Dedifferentiated amniotic fluid mesenchymal stem cell (primary cell): ENCODE measurements at regions not wholly inside any gene's neighbourhood (a gene's known extent, or its start where the extent isn't known, plus 50 kb on each side); places are given as distances from the start of the nearest gene placed in this dataset.

Source experiments
- DNase-seq: peaks from one replicate; pipeline ENCODE4 v3.0.0-alpha.2; 2016; ENCODE audit errors: extremely low spot score

DNA sequence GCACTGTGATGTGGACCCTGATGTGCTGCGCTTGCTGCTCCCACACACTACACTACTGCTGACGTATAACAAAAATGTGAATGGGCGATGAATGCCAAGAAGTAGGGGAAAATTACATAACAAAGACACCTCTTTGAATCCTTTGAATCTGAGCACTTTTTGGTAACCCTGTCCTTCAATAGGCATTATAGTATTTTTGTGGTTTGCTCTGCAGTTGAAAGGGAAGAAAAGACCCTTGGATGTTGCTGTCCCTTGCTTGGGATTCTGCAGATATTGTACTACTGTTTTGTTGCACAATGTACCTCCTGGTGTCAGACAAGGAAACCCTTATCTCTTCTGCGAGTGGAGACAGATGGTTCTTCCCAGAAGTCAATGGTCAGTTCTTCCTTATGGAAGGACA, 124.8 kb upstream of the UBE3A start:
- DNase-seq, result no peak

DNA sequence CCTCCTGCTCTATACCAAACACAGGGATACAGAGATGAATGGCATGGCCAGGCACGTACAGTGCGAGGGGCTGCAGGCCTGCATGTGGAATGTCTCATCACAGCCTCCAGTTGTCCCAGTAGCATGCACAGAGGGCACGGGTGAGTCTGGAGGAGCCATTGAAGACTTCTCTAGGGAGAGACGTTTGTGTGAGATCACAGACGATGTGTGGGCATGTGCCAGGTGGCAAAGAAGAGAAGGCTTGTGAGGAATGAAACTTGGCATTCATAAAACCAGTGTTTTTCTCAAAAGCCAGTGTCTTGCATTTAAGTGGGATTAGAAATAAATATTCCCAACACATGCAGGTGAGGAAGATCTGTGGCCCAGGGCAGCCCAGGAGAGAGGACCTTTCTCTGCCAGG, 119.1 kb upstream of the UBE3A start:
- no peak for DNase-seq

DNA sequence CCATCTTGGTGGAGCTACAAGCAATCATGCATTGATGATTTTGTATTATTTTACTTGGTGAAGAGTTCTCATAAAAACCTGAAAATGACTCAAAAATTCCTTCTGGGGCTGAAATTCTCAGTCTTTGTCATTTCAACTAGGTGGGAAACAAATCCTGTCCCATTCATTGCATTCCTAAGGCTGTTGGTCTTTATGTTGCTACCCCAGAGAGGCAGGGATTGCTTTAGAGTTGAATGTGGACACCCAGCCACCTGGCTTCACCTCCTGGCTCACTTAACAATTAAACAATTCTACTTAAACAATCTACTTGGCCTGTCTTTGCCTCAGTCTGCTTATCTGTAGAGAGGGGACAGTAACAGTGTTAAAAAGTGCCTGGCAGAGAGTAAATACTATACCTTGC, 117.3 kb upstream of the UBE3A start:
- no peak for DNase-seq

DNA sequence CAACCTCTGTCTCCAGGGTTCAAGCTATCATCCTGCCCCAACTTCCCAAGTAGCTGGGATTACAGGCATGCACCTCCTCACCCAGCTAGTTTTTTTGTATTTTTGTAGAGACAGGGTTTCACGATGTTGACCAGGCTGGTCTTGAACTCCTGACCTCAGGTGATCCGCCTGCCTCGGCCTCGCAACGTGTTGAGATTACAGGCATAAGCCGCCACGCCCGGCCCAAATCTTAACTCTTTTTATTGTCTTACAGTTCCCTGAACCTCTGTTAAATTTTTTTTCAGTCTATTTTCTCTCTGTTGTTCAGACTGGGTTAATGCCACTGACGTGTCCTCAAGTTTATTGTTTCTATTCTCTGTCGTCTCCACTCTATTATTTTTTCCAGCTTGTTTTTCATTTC, 115.8 kb upstream of the UBE3A start:
- DNase-seq, result no peak

DNA sequence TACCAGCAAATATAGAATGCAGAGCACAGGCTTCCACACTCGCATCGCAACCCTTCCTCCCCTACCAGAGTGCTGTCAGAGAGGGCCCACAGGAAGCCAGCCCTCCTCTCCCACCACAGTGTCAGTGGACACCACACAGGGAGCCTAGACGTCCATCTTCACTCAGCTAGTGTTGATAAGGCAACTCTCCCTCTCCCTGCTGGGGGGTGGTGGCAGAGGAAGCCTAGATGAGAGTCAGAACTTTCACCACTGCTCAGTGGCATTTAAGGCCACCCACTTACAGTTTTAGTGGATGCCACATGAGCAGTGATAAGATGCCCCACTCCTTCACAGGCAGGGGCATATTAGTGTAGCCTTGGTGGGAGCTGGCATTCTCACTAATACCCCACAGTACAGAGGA, 109.8 kb upstream of the UBE3A start:
- DNase-seq, result no peak

DNA sequence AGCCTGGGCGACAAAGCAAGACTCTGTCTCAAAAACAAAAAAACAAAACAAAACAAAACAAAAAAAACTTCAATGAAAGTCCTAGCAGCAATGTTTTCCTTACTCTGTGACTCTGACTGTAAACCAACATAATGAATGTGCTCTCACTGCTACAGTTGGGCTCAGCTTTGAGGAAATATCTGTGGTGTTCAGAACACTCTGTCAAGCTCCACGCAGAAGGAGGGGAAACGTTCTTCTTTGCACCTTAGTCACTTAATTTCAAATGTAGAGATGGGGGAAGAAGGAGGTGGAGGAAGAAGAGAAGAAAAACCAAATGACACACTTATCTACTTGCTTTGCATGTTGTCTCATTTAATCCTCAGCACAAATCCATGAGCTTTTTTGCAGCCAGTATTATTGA, 107.1 kb upstream of the UBE3A start:
- no peak for DNase-seq

DNA sequence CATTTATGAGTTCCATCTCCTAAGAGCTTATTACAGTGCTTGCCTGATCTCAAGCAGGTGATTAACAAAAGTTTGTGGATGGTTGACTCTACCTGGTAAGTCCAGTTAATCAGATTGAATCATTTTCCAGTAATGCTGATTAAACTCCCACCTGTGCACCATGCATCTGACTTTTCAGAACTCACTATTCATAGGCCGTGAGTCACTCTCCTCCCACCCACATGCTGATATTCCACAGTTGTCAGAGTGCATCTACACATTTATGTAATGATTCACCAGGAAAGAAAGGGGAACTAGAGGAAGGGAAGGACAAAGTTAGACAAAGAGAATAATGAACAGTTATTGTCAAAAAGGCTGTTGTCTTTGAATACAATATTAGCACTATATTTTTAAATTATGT, 106.2 kb upstream of the UBE3A start:
- no peak for DNase-seq

DNA sequence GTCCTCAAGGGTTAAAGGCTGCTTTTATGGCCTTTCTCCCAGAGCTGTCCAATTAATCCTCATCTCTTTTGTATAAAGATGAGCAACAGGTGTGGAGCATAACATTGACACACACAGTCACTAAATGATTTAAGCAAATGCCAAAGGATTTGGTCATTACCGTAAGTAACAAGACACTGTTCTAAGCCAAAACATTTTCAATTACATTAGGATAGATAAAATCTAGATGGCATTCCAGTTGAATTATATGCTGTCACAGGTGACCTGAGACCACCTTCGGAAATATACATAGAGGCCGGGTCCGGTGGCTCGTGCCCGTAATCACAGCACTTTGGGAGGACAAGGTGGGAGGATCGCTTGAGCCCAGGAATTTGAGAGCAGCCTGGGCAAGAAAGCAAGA, 105.3 kb upstream of the UBE3A start:
- DNase-seq, result no peak

DNA sequence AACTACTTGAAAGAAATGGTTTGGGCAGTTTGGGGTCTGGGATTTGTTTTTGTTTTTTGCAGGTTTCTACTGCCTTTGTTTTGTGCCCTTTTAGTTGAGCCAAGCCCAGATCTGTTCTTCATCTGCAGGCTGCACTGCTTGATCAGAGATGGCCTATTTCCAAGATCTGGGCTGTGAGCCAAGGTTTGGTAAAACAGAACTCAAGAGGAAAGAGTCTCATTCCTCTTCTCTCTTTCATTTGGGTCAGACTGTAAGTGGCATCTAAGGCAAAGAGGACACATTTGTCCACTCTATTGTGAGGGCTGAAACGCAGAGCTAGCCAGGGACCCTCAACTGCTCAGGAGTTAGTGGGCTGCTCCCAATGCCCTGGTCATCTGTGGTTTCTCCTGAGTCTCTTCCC, 104.4 kb upstream of the UBE3A start:
- DNase-seq, result peak; percentile 59

DNA sequence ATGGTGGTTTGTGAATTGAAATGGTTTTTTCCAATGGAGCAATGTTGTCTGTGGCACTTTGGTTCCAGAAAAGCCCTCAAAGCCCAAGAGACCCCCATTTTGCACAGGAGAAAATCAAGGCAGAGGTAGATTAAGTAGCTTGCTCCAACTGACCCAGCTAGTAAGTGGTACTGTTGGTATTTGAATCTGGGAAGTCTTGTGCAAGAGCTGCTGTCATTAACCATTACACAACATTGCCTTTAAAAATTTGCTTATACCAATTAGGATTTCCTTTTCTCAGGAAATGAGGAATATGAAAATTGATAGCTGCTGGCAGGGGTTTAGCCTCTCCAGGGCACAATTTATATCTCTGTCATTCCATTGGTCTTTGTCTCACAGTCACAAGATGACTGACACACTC, 102.4 kb upstream of the UBE3A start:
- no peak for DNase-seq

DNA sequence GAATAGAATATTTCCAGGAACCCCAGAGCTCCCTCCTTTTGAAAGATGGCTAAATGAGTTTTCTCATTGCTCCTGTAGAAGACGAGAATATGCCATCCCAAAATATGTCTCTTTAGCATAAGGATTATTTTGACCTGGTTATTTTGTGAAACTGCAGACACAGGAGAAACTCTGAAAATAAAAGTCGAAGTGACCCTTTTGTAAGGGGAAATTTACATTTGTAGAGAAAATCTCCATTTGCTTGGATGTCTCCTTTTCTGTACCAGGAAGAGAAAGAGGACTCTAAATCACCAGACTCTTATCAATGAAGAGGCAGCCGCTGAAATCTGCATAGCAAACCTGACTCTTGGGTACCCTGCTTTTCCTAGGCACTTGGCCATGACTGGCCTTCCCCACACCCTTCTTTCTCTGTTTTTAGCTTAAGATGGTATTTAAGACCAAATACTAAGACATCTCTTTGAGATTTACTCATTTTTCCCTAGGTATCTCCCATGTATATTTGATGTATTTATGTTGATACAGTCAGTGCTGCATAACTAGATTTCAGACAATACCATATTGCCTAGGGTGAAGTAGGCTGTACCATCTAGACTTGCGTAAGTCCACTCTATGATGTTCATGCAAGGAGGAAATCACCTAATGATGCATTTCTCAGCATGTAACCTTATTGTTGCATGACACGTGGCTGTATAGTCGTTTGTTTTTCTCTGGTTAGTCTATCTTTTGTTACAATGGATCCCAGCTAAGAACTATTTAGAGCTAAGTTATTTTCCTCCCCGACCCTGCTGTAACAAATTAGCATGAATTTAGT, 98.2 kb upstream of the UBE3A start:
- DNase-seq, result no peak

DNA sequence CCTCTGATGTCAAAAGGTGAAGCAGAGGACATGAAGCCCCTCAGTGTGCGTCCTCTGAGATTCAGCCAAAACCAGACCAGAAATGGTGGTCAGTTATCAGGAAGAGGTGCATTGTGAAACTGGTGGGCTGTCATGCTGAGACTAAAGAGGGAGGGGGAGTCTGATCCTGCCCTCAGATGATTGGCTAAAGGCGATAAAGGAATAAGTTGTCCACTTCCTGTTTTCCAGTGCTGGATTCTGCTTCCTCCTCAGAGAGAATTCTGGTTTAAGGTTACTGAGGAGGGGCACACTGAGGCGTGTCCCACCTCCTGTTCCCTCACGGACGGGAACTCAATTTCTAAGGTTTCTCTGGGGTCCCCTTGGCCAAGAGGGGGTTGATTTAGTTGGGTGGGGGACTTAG, 97.0 kb upstream of the UBE3A start:
- no peak for DNase-seq

DNA sequence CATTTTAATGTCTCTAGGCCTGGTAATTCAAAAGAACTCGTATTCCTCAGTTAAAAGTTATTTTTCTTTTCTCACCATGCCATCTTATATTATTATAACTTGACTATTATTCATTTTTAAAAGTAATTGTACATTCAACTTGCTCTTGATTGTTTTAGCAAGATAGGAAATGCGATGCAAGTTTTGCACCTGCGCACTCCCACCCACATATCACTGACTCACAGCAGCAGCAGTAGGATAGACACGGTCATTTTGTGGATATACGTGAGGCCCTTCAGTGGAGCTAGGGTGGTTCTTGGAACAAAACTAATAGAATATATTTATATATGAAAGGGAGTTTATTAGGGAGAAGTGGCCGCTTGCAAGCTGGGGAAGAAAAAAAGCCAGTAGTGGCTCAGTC, 95.5 kb upstream of the UBE3A start:
- no peak for DNase-seq

DNA sequence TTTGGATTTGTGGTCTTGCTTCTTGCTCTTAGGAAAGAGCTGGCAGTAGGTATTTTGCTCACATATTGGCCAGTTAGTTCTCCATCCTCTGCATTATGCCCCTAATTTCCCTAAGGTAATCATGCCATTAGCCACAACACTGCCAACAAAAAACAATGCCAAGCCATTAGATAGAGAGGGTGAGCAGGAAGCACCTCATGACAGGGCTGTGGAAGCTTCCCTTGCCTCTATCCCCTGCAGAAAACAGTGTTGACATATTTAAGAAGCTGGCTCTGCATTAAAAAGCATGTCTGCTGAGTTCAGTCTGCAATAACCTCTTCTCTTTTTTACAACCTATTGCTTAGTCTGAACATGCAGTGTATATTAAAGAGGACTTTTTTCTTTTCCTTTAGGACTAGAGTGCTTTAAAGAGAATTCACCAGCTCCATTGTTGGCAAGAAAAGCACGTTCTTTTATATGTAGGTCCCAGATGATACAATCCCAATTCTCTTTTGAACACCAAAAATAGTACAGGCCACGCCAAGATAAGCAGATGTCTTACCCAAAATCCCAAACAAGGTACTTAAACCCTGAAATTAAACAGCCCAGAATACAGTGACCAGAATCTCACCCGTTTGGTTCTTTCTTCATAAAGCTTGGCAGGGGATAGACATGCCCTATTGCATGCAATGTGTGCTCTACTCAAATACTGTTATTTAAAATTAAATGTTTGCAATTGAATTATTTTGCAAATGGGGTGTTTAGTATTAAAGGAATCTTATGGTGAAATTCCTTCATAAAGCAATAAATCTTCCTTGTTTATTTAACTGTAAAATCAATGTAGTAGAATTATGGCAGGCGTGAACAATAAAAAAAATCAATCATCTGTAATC, 93.7 kb upstream of the UBE3A start:
- DNase-seq, result no peak

DNA sequence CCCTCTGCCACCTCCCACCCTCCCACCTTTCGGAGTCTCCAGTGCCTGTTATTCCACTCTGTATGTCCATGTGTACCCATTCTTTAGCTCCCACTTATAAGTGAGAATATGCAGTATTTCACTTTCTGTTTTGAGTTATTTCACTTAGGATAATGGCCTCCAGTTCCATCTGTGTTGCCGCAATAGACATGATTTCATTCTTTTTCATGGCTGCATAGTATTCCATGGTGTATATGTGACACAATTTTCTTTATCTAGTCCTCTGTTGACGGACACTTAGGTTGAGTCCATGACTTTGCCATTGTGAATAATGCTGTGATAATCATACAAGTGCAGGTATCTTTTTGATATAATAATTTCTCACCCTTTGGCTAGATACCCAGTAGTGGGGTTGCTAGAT, 91.0 kb upstream of the UBE3A start:
- no peak for DNase-seq

DNA sequence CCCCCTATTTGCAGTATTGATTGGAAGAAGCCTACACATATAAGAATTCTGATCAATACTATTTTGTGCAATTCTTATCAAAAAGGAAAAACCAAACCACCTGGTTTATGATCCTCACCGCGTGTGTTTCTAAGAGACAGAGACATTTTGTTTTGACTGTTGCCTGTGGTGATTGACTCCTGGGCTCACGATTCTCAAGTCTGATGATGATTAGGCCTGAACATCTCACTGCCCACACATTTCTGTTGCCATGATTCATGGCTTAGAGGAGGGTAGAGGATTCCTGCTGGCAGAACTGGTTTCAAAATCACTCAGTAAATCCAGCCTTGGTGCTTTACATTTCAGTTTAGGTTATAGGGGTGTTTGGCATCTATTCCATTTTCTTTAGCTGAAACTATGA, 88.3 kb upstream of the UBE3A start:
- DNase-seq, result no peak

DNA sequence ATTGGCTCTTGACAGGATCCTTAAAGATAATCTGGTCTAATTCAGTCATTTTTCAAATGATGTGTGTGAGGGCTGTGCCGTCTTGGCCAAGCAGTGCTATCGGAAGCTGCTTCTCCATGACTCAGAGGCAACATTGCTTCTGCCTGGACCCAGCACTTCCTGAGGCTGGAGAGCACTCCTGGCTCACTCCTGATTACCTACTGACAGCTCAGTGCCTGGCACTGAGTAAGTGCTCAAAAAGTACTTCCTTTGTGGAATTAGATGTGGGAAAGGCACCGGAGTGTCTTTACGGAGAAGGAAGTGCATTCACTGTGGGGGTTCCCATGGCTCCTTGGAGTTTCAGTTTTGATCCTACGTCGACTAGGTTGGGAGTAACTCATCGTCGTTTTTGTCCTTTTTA, 86.9 kb upstream of the UBE3A start:
- no peak for DNase-seq

DNA sequence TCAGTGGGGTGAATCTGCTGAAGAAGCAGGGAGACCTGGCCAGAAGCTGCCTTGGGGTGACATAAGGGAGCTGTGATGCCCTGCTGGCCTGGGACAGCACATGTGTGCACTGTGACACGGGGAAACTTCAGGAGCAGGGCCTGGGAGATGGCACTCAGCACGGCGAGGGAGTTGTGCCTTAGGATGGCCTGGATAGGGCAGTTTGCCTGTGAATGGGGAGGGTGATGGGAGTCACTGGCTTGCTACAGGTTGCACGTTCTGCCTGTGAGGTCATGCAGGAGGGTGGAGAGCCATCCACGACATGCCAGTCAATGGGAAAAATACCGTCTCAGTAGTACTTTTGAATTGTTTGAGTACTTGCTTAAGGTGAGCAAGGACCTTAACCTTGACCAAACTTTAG, 76.8 kb upstream of the UBE3A start:
- no peak for DNase-seq

DNA sequence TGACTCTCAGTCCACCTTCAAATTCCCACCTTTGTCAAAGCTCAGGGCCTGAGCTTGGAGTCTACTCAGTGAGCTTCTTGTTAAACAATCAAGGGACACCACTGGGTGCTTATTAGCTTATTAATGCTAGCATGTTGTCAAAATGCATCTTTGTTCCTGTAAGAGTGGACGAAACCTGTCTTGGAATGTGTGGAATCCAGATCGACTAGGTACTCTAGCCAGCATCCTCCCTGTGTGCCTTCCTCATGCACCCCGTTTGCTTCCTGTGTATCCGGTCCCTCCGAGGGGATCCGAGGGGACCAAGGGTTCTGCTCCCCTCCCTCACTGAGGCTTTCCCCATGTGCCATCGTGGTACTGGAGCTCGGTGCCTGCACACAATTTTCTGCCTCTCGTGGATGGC, 75.7 kb upstream of the UBE3A start:
- no peak for DNase-seq

DNA sequence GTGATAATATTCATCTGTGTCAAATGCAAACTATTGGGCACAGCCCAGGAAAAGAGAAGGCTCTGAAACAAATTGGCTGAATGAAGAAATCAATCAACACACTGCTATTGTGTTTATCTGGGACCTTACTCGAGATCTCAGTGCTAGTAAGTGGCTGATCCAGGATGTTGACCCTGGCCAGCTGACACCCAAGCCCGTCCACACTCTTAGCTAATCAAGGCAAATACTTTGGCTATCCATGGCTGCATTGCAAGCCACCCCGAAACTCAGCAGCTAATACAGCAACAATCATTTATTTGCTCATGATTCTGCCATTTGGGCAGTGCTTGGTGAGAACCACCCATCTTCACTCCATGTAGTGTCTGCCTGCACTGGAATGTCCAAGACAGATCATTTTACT, 74.1 kb upstream of the UBE3A start:
- no peak for DNase-seq

DNA sequence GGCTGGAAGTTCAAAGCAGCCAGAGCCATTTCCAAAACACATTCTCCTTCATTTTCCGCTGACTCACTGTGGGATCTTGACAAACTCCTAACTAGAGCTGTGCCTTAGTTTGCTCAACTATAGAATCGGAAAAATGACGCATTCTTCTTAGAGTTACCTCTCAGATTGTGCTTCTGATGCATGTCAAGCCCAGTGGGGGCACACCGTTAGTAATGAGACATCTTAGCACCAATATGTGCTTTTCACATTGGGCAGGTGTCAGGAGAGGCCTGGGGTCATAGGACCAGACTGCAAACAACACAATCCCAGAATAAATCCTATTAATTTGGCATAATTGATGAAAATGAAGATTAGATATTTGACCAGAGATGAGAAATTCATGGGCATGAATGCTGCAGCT, 71.3 kb upstream of the UBE3A start:
- DNase-seq, result no peak

DNA sequence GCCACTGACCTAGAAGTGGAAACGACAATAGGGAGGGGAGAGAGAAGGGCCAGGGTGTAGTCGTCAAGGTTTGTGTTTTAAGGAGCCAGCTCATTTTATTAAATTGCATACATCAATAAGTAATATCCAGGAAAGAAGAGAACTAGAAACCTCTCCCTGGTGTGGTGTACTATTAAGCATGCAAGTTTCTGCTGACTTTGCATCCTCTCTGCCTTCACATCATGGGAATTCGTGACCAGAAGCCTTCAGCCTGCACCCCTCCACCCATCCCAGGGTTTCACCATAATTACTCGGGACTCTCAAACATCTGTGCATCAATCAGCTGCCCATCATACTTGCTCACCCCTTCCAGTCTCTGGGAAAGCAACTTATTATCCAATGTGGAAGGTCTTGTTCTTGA, 70.9 kb upstream of the UBE3A start:
- no peak for DNase-seq

DNA sequence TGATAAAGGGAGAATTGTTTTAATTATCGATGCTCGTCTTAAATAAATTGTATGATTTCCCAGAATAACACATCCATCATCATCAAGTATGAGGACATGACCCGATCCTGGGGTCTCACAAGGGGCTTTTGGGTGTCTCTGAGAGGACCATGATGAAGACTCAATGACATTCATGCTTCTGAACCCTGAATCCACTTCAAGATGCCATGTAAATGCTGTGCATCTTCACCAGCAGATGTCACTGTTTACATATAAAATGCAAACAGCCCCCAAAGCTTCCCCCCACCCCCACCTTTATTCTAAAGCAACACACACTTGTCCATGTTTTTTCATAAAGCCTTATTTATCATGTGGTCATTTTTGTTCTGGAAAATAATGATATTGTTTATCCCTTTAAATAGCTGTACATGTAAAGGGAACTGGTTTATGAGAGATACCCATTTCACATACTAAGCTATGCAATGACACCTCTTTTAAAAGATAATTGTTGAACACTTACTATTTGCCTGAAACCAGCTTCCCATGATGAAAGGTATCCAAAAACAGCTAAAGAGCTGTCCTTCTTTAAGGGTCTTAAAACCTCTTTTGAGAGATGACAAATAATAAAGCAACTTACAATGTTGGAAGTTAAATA, 69.7 kb upstream of the UBE3A start:
- DNase-seq, result peak; percentile 23
